ENCODE measurements at regions not wholly inside any gene's neighbourhood (a gene's known extent, or its start where the extent isn't known, plus 50 kb on each side); places are given as distances from the start of the nearest gene placed in this dataset.

DNA sequence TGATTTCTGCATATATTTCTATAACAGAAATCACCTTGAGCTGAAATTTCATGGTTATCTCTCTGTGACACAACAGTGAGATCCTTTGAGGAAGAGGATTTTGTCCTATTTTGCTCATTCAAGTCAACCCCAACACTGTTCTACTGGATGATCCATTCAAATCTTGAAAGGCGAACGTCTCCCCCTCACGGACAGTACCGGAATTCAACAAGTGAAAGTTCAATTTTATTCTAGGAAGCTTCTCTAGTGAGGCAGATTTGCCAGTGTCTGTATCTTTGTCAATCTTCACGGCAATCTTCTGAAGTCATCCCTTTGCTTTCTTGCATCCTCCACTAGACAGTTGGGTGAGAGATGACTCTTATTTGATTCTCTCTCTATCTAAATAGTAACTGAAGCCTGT, 91.7 kb upstream of the PDE7B start:
- BruUV-seq (replicated peaks) = no TSS peak

More for the DNA sequence above, 91.7 kb upstream of the PDE7B start:
- ChIA-PET CTCF (interaction anchor here (1.5 to 2.1 kb wide), 3 partner anchors 17 to 224 kb away, joined by 7 to 12 read pairs (median 7); no protein-coding TSS in a partner anchor), POLR2A (no interaction called here), RAD21 (ENCODE audit: low non-redundant PET in 1 of 2, low total read pairs in 2 of 2, uncharacterized antibody in 2 of 2, unreplicated experiment in 2 of 2) (no interaction called here)
- no peak overlapping the region for H3K27ac ChIP-seq (ENCODE audit: low read depth, low read length)
- H3K27me3 ChIP-seq (ENCODE audit: insufficient read depth, low read length) = no peaks in the 10 kb centered on the region
- H2AFZ ChIP-seq (ENCODE audit: low read depth, low read length, poor library complexity, severe bottlenecking) = no peak overlapping the region
- H3K36me3 ChIP-seq (ENCODE audit: control insufficient read depth in 1 of 2, insufficient read depth in 2 of 2, low read length in 2 of 2) = no peaks in the 10 kb centered on the region
- no peaks in the 10 kb centered on the region for H3K79me2 ChIP-seq (ENCODE audit: insufficient read depth, low read length)
- no peak for TF ChIP-seq ELF1 (IDR thresholded peaks at IDR 0.05; ENCODE audit: borderline replicate concordance, low read depth)
- no peak for TF ChIP-seq SRF (IDR thresholded peaks at IDR 0.05; ENCODE audit: low read depth)
- TF ChIP-seq, protein P1, sequence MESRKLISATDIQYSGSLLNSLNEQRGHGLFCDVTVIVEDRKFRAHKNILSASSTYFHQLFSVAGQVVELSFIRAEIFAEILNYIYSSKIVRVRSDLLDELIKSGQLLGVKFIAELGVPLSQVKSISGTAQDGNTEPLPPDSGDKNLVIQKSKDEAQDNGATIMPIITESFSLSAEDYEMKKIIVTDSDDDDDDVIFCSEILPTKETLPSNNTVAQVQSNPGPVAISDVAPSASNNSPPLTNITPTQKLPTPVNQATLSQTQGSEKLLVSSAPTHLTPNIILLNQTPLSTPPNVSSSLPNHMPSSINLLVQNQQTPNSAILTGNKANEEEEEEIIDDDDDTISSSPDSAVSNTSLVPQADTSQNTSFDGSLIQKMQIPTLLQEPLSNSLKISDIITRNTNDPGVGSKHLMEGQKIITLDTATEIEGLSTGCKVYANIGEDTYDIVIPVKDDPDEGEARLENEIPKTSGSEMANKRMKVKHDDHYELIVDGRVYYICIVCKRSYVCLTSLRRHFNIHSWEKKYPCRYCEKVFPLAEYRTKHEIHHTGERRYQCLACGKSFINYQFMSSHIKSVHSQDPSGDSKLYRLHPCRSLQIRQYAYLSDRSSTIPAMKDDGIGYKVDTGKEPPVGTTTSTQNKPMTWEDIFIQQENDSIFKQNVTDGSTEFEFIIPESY (IDR thresholded peaks at IDR 0.05; ENCODE audit: extremely low read depth, insufficient replicate concordance, low read length) = no peak
- TF ChIP-seq CEBPB (IDR thresholded peaks at IDR 0.05; ENCODE audit: low read depth) = no peak
- TF ChIP-seq MAX (IDR thresholded peaks at IDR 0.05) = no peak
- TF ChIP-seq EZH2phosphoT487 (IDR thresholded peaks at IDR 0.05; ENCODE audit: borderline replicate concordance) = no peak
- peak; percentile 22 to 44 (median 32); a peak in 3 of 6 replicates for TF ChIP-seq CTCF (IDR thresholded peaks at IDR 0.05 in 2 of 3, conservative IDR thresholded peaks at IDR 0.05 in 1 of 3; ENCODE audit: borderline replicate concordance in 1 of 3, insufficient read depth in 1 of 3, low read depth in 2 of 3, low read length in 2 of 3)
- TF ChIP-seq YY1 (IDR thresholded peaks at IDR 0.05; ENCODE audit: extremely low read depth, insufficient replicate concordance, low read depth, low read length) = no peak
- TF ChIP-seq RAD21 (IDR thresholded peaks at IDR 0.05; ENCODE audit: low read depth) = peak; percentile 61
- TF ChIP-seq FOSL1 (IDR thresholded peaks at IDR 0.05; ENCODE audit: low read depth) = no peak
- no peak for TF ChIP-seq JUND (IDR thresholded peaks at IDR 0.05)
- TF ChIP-seq SP1 (IDR thresholded peaks at IDR 0.05; ENCODE audit: low read depth) = no peak
- DNase-seq (ENCODE audit: low read depth, low spot score) (peak; percentile 15), ATAC-seq (peak; percentile 64; the same call in 1 of the 2 replicates)
- intact Hi-C loops (cut with micrococcal nuclease) = loop anchor here (2.0 to 10.0 kb wide), 2 partner anchors 223 to 465 kb away; no protein-coding TSS in a partner anchor
- no peaks in the 10 kb centered on the region for H3K4me1 ChIP-seq (ENCODE audit: control insufficient read depth in 1 of 2, insufficient read depth in 2 of 2, low read length in 2 of 2)
- no peak overlapping the region for H3K9ac ChIP-seq (ENCODE audit: low read length)
- no peaks in the 10 kb centered on the region for H3K9me2 ChIP-seq (ENCODE audit: insufficient read depth)
- no peaks in the 10 kb centered on the region for H4K20me1 ChIP-seq (ENCODE audit: insufficient read depth)
- no peaks in the 10 kb centered on the region for H3K9me3 ChIP-seq (ENCODE audit: control insufficient read depth in 1 of 2, insufficient read depth in 1 of 2, low read depth in 1 of 2, low read length in 2 of 2)
- H3K4me2 ChIP-seq (ENCODE audit: low read length) = no peak overlapping the region
- no peak overlapping the region for H3K4me3 ChIP-seq (replicated peaks in 1 of 2; ENCODE audit: low read depth in 1 of 2, low read length in 2 of 2)
